ENCODE measurements at regions not wholly inside any gene's neighbourhood (a gene's known extent, or its start where the extent isn't known, plus 50 kb on each side); places are given as distances from the start of the nearest gene placed in this dataset.

DNA sequence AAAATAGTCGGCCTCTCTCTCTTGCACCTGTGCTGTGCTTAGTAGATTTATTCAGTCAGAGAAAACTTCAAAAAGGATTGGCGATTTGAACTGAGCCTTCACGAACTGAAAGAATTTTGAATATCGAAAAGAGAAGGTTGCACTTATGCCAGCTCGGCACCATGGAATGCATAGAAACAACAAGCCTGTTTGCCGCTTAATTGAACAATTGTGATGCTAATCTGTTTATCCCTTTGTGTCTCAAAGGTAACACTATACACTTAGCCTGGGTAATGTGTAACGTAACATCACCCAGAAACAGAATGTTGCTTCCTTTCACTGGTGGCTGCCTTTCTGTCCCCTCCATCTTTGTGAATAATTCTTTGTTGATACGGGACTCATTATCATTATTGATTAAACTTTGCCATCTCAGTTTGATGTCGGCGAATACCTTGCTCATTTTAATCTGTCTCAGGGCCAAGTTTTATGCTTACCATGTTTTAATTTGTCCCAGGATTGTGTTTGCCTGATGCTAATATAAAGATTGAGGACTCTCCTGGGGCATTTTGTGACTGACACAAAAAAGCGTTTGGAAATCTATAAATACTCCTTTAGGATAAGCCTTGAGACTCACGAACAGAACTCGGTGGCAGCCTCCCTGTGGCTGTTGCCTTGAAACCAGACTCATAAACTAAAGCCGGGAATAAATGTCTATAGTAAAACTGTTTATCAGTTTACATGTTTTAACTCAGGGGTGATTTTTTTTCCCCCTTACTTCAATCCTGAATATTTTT is 400.5 kb downstream of the RAPGEF2 start:
- DNase-seq: no peak

DNA sequence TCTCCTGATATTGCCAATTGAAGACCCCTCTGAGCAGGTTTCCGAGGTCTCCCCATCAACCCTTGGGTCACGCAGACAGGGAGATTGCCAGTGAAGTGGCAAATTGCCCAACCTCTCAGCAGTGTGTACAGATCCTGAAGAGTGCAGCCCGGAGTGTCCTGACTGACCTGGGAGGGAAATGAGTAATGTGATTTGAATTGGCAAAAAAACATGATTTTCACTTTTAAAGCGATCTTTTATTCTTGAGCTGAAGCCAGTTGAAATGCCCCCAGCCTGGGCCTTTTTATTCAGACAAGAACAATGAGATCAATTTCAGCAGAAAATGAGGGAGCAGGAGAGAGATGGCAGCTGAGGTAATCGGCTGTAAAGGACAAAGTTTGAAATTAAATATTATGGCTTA is 401.8 kb downstream of the RAPGEF2 start:
- DNase-seq: no peak

DNA sequence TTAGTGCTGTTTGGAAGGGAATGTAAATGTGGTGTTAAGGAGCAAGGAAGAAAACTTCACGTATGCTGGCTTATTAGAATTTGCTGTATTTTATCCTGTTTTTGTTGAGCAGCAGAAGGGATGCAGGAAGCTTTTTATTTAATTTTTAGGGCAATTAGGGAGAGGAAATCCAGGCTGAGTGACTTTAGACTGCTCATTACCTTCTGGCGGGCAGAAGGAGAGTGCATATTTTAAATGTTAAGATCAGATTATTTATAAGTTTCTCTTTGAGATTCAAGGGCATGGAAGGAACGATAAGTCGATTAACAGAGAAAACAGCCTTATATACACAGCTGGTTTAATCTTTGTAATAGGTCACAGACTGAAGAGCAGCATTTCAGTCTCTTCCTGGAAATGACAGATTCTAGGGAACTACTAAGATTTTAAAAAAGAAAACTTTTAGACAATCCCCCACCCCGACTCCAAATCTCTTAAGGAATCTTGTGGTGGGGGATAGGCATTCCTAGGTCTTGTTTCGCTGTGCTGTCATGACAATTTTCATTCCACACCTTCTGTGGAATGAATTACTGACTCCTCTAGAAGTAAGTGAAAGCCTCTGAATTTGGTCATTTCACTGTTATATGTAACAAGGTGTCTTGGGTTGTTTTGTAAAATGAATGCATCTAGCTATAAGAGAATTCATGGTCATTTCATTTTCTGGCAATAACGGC is 402.5 kb downstream of the RAPGEF2 start:
- no peak for DNase-seq

DNA sequence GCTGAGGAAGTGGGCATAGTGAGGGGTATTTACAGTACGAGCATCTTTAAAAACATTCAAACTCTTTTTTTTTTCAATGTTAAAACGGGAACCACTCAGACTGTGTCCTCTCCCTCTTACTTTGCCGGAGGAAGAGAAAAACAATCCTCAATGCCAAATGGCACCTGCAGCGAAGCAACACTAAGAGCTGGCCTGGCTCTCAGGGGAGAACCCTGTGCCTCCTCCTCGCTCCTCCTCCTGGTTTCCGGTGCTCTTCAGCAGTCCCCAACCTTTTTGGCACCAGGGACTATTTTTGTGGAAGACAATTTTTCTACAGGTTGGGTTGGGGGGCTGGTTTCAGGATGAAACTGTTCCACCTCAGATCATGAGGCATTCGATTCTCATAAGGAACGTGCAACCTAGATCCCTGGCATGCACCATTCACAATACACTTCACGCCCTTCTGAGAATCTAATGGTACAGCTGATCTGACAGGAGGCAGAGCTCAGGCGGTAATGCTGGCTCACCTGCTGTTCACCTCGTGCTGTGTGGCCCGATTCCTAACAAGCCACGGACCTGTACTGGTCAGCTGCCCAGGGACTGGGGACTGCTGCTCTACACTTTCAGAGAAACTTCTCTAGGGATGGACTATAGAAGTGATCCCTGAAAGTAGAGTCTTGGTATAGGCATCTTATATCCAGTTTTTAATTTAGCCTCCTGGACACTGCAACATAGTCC is 404.1 kb downstream of the RAPGEF2 start:
- DNase-seq: no peak

DNA sequence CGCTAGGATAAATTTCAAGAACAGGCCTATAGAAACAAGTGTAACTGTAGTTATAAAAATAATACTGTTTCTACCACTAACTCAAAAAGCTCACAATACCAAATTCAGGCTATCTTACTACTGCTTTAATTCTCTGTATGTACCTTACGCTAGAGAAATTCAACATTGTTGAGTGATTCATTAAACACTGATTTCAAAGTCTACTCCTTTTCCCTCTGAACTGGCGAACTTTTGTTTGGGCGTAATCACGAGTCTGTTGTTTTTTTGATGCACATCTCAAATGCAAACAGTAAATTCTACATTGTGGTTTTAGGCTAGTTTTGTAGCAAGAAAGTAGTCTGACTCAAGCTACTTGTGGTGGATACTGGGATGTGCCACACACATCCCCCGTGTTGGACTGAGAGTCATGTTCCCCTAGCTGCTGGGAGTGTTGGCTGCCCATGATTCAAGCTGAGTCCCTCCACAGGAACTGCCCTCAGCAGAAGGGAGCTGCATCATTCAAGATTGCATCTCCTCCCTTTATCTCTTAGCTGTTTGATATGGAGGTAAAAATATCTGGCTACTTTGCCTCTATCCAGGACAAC is 406.1 kb downstream of the RAPGEF2 start:
- DNase-seq: no peak

DNA sequence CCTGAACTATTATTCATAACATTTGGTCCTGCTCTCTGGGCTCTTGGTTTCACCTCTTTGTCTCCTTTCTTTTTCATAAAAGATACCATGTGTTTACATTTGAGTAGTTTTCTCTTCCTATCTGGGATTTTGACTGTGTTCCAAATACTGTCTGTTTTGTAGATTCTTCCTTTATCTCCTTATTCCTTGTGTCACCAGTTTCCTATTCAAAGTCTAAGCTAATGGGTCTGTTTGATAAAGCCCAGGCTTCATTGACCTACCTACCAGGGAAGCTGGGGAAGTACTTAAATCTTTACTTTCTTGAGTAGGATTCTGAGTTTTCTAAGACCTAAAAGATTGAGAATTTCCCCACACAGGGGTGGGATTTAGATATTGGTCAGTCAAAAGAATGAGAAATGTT is 409.5 kb downstream of the RAPGEF2 start:
- no peak for DNase-seq

DNA sequence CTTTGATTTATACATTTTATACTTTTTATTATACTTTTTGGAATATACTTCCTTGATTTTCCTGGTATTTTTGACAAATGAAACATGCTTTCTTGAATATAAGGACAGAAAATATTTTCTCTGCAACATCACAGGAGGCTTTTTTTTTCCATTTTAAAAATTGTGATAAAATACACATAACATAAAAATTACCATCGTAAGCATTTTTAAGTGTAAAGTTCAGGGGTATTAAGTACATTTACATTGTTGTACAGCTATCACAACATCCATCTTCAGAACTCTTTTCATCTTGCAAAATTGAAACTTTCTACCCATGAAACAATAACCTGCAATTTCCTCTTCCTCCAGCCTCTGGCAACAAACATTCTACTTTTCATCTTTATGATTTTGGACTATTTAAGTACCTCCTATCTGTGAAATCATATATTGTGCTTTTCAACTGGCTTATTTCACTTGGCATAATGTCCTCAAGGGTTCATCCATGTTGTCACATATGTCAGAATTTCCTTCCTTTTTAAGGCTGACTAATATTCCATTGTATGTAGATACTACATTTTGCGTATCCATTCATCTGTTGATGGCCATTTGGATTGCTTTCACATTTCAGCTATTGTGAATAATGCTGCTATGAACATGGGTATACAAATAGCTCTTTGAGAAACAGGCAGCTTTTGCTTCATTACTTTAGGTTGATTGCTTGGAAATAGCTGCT is 412.6 kb downstream of the RAPGEF2 start:
- DNase-seq: no peak

DNA sequence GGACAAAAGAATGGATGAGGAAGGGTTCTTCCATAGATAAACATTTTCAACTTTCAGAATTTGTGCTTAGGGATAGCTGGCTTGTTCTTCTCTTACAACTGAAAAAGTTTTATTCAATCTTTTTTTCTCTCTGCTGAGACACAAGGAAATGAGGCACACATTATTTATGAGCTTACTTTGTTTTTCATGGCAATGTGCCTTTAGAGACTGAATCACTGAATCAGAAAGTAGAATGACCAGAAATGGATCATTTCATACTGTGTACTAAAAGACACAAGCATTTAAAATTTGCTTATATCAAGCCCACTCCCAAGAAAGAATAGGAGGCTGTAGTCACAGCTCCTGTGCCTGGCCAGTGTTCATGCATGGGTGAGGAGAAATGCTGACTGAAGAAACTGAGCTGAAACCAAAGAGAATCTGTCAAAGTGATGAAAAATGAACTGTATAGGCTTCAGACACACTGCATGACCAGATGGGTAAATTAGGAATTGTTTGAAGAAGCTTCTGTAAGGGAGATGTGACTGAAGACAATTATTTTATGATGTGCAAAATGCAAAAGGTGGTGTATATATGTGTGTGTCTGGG is 413.8 kb downstream of the RAPGEF2 start:
- DNase-seq: no peak

DNA sequence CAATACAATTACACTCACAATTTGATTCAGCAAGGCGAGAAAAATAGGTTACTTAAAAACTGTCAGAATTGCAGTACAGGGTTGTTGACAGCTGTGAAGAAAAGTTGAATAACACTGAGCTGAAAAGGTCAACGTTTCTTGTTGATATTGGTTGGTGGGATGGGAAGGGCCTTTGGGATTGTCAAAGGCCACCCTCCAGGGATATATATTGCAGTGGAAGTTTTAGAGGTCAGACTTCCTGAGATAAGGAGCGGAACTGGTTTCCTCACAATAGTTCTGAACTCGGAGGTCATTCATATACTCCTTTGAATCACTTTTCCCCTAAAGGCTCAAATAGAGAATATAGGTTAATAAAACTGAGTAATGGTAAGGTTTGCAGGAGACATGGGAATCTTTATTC is 417.2 kb downstream of the RAPGEF2 start:
- DNase-seq: no peak

DNA sequence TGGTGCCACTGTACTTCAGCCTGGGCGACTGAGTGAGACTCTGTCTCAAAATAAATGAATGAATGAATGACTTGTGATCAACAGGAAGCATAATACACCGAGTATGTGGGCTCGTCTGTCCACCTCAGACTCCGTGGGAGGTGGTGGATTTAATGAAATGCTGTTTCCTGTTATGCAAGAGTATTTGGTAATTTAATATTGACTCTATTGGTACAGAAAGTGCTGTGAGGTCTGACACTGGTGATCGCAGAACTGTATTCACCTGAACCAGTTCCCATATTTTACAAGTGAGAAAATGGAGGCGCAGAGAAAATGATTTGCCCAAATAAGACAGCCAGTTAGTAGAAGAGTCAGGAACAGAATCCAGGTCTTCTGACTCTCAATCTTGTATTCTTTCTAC is 423.3 kb downstream of the RAPGEF2 start:
- DNase-seq: no peak

DNA sequence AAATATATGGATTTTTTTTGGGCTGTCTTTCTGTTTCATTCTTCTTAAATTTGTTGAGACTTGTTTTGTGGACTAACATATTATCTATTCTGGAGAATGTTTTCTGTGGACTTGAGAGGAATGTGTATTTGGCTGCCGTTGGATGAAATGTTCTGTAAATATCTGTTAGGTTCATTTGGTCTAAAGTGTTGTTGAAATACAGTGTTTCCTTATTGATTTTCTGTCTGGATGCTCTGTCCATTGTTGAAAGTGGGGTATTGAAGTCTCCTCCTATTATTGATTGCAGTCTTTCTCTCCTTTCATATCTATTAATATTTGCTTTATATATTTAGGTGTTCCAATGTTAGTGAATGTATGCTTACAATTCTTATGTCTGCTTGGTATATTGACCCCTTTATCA is 431.8 kb downstream of the RAPGEF2 start:
- no peak for DNase-seq

DNA sequence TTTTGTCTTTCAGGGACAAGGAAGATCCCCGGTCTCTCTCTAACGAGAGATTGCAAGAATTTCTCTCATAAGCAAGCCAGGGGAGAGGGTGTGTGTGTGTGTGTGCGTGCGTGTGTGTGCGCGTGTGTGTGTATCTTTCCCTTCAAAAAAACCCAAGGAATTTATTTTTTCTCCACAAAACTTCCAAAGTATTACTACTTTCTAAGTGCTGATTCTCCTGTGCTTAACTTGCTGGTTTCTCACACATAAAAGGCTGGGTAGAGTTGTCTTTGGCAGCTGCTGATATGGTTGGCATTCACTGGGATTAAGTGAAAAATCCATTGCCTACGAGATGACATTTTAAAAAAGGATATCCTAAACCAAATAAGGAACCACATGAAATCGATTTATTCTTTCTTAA is 435.7 kb downstream of the RAPGEF2 start:
- no peak for DNase-seq

DNA sequence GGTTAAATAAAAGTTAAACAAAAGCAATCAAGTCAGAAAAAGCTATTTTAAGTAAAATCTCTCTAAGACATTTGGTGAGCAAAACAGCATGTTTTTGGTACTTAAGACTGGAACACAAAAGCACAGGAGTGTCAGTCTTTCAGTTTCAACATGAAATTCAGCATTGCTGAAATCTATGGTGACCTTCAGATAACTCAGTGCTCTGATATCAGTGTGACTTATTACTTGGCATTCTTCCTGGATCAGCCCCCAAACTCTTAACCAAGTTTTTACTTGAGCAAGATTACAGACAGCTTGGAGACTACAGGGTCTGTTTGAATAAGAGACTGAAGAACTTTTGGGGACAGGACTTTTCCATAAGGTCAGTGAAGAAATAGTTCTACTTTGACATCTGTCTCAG is 437.2 kb downstream of the RAPGEF2 start:
- no peak for DNase-seq

DNA sequence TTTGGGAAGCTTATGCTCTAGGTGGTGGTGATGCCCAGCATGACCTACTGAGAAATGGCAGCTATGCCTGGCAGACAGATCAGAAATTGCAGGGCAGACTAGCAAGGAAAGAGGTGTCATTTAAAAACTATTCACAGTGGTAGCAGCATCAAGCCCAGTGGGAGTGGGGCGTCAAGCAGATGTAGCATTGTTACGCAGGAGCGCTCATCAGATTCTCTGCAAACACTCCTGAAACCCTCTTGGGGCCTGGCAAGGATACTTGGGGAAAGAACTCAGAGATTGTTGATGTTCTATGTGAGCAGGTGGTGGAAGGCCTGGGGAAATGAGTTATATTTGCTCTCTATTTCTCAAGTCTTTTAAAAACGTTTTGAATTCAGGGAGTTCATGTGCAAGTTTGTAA is 437.6 kb downstream of the RAPGEF2 start:
- DNase-seq: no peak

DNA sequence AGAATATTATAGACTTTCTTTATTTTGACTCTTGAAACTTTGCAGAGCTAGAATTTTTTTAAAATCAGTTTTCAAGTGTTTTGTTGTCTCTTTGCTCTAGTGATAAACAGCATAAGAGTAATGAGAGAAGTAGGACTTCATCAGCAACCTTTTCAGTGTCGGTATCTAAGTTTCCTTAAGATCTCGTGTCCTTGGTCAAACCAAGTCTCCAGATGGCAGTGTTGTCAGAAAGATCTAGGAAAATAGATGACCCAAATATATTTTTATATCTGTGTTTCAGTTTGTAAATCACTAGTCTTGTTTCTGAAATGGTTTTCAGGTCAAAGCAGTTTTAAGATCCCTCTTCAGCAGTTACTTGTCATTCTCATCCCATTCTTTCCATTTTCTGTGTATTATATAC is 438.3 kb downstream of the RAPGEF2 start:
- no peak for DNase-seq

DNA sequence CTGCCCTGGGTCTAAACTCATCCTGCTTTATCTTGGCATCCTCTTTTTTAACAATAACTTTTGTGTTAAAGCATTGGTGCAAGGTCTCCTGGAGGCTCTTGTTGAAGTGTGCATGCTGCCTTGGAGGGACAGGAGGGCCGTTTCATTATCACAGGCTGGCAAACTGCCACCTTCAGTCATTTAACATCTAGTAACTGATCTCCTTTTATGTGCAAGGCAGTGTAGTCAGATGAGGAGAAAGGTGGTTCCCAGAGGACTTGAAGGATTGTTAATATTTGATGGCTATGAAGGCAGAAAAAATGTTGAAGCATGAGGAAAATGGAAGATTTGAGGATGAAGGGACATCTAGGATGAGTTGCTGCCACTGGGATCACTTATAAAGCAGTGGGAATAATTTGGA is 439.4 kb downstream of the RAPGEF2 start:
- no peak for DNase-seq

DNA sequence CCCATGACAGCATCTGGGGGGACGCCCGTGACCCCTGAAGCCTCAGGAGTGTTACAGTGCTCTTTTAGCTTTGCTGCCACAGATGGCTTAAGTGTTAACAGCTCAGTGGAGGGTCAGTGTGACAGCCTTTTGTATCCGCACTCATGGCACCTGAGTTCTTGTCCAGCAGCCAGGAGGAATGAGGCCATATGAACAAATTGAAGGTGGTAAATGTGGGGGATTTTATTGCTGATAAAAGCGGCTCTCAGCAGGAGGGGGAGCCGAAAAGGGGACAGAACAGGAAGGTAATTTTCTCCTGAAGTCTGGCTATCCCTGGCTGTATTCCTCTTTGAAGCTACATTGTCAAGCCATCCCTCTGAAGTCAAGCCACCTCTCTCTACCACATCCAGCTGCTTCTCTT is 441.0 kb downstream of the RAPGEF2 start:
- DNase-seq: no peak

DNA sequence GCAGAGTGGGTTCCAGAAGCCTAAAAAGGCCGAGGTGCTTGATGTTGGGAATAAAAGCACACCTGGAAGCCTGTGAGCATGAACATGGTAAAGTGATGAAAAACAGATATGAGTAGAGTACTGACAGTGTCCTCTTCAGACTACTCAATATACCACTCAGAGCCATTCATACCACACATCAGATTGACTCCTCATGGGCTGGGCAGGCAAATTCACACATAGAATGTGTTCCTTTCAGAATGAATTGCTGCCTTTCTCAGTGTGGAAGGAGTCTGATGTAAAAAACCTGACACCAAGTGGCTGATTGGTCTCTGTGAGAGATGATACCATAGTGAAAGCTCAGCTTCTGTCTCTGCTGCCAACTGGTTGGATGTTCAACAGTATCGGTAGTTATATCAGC is 442.7 kb downstream of the RAPGEF2 start:
- DNase-seq: no peak

DNA sequence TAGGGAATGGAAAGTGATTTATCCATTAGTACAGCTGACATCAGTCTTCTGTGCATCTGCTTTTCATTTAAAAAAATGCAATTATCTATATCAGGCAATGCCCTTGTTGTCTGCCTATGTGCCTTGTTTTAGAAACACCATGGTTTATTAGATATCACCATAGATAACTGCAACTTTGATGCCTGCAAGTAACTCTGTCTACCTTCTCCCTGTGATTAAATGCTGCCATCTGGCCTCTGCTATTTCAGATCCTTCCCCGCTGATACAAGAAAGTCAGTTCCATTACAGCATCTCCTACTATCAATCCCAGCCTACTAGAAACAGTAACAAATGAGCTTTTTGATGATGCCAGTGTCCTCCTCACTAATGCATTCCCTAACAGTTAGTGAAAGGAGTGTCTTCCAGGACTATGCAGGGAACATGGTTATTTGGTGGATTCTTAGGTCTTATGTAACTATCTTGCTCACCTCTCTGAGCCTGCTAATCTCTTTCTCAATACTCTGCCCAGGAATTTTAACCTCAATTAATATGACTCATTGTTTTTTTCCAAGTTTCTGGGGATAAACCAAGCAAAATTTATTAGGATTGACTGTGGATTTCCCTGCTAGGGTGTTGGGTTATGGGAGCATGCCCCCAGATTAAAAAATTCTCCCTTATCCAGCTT is 444.9 kb downstream of the RAPGEF2 start:
- no peak for DNase-seq

DNA sequence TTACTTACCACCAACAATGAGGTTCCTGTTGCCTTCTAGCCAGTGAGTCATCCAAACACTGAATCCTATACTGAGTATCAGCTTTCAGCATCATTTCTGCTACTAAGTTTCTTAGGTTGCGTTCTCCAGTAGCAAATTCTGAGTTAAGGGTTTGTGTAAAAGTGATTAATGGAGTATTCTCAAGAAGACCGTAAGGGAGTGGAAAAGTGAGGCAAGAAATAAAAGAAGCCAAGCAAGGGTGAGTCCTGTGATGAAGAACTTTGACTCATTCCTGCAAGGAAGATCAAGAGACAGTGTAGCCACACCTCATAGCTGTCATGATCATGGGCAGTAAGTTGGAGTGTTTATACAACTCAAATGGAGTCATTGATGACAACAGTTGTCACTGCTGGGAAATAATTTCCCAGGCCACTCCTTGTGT is 446.2 kb downstream of the RAPGEF2 start:
- no peak for DNase-seq

DNA sequence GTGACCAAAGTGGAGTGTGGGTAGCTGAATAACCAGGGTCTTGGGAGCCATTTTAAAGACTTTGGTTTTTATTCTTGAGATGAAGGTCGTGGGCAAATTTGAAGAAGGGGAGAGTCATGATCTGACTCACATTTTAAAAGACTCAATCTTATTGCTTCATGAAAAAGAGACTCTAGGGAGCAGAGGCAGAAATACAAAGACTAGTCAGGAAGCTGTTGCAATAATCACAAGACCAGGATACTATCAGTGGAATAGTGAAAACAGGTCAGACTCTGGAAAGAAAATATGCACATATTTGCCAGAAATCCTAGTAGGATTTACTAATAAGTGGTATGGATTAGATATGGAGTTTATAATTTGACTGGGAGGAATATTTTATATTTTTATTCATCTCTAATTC is 448.4 kb downstream of the RAPGEF2 start:
- DNase-seq: no peak

Measured in suppressor macrophage treated with lipopolysaccharide for 4 hours (primary cell).